Pulmonary artery endothelial cell (primary cell): ENCODE measurements at regions not wholly inside any gene's neighbourhood (a gene's known extent, or its start where the extent isn't known, plus 50 kb on each side); places are given as distances from the start of the nearest gene placed in this dataset.

ENCODE experiments used
- DNase-seq: peaks from one replicate; pipeline ENCODE4 v3.0.0-alpha.2; 2011; ENCODE audit warnings: low read depth, low spot score

DNA sequence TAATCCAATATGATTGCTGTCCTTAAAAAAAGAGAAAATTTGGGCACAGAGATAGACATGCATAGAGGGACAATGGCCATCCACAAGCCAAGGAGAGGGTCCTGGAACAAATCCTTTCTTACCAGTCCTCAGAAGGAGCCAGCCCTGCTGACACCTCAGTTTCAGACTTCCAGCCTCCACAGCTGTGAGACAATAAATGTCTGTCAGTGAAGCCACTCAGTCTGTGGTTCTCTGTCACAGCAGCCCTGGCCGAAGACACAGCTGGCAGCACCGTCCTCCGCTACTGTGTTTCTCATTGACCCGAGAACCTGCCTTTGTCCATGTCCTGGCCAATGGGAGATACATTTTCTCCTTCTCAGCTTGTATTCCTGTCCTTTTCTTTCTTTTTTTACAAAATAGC is 207.9 kb downstream of the TM9SF2 start:
- DNase-seq: no peak

DNA sequence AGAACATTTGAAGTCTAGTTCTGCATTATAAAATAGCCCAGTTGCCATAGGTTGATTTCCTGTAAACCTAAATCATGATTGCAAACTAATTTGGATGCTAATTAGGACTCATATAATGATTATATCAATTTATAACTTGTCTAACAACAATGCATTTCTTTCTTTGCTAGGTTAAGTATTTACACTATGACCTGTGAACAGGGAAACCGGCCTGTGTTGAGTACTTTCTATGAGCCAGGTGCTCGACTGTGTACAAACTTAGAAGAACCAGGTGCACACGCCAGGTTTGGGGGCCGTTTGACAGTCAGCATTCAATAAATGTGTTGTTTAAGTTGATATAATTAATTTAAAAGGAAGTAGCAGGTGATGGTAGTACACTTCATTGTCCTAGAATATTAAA is 203.1 kb downstream of the TM9SF2 start:
- no peak for DNase-seq

DNA sequence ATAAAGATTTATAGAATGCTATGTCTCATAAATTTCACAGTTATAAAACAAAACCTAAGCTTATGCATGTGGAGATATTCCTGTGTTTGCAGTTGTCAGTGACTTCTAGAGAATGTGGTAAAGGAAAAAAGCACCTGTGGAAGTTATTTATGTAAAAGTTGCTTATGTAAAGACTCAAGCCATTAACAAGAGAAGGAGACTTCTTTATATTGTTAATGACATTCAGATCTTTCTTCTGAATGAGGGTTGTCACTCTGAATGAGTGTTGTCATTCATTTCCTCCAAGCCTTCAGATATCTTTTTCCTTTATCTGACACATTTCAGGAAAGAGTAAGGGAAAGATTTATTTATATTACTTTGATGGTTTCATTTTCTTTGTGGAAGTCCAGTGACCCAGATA is 202.6 kb downstream of the TM9SF2 start:
- DNase-seq: no peak

DNA sequence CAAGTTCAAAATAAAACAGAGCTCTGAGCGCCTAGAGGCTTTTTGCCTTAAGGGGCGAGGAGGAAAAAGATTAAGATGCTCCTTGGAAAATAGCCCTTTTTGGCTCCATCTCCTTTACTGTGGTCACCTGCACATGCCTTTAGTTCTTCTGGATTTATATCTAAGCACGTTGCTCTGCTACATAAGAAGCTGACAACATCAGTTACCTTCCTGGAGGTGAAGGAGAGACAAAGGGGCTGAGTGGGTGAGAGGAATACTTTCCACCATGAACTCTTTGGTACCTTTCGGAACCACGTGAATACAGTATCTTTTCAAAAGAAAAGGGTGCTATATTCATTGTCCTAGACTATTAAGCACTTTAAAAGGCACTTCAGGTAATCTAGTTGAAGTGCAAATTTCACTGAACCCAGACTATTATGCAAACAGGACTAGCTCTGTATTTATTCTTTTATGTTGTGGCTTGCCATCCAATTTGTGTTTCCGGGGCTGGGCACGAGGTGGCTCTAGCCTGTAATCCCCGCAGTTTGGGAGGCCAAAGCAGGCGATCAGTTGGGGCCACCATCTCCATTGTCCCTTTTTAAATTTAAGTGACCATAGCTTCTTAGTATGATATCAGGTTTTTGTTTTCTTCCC is 201.5 kb downstream of the TM9SF2 start:
- DNase-seq: no peak

DNA sequence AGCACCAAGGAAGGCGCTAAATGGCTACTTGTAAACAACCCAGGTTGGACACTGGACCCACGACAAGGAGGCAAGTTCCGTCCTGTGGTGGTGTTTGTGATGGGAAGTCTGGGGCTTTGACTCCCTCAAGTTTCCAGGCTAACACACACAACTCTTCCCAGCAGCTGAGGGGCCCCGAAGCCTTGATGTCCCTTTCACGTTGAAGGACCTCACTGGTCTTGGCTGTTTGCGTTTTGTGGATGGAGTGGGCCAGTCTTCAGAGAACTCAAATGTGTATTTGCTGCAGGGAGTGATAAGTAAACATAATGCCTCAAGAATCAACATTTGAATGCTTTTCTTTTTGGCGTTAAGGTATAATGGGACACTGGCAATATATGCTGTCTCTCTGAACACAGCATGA is 199.2 kb downstream of the TM9SF2 start:
- DNase-seq: no peak

DNA sequence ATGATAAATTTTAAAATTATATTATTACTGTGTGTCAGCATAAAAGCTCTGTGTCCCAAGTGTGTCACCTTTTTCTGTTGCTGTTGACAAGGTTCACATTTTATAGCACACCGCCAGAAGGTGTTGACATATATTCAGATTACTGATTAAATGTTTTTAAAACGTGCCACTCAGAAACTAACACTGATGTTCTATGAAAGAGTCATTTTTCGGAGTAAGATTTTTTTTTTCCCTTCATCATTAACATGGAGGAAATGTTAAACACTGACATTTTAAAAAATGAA is 197.5 kb downstream of the TM9SF2 start:
- no peak for DNase-seq

DNA sequence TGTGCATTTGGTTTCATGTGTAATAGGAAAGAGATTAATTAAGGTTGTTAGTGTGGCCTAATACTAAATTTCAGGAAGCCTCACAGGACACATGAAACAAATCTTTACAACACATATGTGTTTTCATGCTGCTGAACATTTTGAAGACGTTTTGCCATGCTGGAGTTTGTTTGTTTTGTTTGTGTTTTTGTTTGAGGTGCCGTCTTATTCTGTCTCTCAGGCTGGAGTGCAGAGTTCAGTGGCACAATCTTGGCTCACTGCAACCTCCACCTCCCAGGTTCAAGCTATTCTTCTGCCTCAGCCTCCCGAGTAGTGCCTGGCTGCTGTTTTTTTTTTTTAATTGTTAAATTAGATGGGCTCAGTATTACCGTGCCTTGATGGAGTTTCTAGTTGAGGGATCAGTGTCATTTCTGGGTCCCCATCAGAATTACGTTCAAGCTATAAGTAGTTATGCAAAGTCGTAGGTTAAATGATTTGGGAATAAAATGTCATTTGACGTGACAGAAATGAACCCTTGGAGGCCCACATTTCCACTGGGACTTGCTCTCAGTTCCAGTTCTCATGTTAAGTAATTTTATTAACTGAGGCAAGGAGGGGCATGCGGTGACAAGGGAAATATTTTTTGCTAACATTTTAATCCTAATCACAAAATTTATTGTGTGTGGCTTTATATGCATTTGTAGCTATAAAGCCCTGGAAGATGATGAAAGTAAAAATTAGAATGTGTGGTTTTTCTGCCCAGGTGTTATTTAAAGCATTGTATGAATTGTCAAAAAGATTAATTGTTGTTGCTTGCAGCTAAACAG is 196.9 kb downstream of the TM9SF2 start:
- DNase-seq: no peak

DNA sequence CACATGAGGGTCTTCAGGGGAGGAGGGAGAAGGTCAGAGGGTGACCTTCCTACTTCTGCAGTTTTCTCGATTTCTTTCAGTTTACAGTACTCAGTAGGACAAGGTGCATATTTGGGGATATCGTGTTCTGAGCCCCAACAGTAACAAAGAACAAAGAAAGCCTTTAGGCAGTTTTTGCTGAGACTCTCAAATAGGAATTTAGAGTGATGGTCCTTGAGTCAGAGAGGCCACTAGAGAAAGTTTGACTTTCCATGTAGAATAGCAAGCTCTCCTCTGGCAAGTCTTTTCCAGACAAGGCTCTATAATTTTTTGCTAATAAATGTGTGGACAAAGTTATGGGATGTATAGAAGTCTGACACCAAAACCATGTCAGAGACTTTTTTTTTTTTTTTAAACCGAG is 194.6 kb downstream of the TM9SF2 start:
- DNase-seq: no peak

DNA sequence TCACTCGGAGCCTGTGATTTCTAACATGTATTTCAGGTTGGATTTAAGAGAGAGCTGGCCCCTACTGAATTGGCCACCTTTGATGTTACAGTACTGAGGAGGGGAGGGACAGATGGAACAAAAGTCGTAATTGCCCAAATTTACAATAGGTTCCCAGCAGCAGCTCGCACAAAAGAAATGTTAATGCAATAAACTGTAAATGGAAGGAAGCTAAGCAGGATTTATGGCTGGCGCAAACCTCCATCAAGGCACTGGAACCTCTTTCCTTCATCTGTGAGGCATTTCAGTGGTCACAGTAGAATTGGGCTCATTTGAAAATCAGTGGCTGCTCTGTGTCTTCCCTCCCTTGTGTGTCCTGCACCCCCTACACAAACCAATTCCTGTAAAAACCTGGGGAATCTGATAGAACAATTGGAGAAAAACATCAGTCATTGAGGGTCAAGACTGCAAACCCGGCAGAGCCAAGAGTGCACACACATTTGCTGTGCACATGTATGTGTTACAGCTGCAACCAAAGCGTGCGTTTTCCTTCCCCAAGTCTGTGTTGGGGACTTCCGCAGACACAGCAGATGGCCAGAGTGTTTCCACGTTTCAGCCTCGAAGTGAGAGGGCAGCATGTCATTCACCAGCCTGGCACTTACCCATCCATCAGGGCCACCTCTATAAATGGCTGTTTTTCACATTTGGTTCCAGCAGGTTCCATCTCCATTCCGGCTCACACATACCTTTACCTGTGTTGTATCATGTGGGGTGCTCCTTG is 192.8 kb downstream of the TM9SF2 start:
- DNase-seq: no peak

DNA sequence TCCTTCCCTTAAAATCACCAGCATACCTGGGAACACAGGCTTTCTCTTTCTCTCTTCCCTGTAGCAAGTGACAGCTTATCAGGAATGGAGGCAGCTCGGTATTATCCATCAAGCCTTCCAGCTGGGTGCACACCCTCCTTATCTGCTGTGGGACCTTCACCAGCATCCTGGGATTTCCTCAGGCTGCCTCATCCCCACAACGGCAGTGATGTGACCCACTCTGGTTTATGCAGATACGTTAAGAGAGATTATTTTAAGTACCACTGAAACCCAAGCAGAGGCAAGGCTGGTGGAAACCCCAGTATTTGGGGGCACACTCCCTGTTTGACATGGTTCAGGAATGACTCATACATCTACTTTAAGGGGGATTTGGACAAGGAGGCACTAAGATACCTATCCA is 192.1 kb downstream of the TM9SF2 start:
- DNase-seq: no peak

DNA sequence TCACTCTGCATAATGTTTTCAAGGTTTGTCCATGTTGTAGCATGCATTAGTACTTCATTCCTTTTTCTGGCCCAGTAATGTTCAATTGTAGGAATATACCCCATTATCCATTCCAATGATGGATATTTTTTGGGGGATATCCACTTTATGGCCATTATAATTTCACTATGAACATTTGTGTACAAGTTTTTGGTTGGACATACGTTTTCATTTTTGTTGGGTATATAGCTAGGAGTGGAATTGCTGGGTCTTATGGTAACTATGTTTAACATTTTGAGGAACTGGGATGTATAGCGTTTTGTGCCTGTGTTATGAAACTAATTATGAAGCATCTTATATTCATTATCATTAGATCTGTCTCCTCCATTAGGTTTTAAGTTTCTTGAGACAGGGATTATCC is 191.6 kb downstream of the TM9SF2 start:
- DNase-seq: no peak

DNA sequence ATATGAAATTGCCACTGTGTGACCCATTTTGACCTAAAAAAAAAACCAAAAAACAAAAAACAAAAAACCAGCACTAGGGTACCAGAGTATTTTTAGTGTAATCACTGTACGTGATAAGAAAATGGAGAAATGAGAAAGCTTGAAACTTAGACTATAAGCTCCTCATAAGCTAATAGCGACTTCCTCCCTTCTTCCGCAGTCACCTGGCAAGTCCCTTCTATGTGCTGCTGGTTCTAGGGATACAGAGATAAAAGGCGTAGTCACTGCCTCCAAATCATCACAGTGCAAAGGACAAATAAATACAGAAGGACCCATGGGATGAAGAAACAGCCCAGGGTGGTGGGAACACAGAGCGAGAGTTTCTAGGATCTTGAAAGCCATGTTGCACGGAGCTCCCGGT is 190.3 kb downstream of the TM9SF2 start:
- no peak for DNase-seq

DNA sequence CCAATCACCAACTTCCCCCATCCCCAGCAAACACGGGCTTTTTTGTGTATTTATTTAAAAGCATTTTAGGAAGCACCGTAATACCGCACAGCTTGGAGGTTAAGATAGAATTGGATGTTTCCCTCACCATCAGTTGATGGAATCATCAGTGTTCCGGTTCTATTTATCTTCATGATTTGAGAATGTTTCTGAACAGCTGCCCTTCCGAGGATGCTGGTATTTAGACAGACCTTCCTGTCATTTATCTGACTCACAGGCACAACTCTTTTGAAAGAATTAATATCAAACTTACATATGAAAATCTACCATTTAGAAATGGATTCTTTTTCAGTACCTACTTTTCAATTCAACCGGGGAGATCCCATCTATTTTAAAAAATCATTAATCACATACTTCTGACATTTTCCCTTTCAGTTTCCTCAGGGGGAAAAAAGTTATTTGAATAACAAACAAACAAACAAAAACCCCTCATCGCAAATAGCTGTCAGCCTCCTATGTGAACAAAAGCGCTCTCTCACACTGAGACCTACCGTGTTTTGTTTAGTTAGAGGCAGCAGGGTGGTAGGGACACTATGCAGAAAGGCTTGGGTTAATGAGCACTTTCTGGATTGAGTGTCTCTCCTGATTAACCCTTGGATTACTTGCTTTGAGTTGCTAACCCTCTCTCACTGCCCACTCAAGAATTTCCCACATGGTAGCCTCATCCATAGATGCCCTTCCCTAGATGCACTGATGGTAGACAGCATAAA is 189.3 kb downstream of the TM9SF2 start:
- no peak for DNase-seq

DNA sequence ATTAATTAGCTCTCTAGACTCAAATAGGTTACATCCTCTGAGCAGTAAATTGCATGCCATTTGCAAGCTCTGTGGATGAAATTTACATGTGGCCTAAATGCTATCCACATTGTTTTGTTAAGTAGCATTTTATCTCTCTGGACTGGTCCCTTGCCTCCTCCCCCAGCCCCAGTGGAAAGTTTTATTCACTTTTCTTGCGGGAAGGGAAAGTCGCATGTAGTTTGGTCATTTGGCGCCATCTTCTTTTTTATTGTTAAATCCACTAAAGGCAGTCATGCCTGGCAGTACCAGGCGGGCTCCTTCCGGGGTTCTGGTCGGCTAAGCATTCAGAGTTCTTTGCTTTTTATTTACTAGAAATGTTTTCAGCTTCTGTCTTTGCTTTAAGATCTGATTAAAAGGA is 188.7 kb downstream of the TM9SF2 start:
- DNase-seq: no peak

DNA sequence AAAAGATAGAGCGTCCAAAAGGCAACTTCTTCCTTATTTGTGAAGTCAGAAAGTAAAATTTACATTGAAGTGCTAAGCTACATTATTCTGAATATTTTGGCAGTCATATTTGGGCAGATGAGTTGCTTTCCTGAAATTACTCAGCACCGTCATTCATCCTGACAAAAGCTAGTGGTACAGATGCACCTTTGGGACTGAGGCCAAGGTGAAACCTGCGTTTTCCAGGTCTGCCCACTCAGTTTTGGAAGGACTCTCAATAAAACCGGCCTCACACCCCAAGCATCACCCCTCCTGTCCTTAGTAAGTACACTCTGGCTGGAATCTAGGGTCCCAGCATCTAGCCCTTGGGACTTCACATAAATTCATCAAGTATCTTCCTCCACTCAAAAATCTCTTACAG is 187.5 kb downstream of the TM9SF2 start:
- DNase-seq: no peak

DNA sequence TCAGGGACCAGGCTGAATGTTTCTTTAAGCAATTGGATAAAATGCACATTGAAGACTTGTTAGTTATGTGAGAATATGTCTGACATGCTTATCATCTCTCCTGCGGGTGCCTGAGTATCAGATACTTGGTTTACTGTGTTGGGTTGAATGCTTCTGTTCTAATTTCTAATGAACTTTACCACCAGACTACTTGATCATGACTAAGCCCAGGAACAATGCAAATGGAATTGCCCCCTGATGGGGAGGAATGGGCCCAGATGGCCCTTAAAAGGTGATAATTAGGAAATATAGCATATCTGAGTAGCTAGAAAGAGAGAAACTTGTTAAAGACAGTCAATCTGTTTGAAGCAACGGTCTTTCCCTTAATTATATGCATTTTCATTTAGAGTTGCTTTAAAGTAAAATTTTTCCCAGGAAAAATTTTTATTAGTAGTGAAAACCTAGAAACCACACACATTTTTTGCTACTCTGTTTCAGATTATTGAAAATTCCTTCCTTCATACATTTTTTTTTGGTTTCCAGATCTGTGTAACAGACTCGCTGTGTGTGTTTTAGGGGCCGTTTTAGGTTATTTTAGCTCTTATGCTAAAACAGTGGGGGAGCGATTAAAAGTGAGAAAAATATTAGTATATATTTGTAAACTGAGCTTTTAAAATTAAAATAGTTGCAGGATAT is 186.6 kb downstream of the TM9SF2 start:
- no peak for DNase-seq

DNA sequence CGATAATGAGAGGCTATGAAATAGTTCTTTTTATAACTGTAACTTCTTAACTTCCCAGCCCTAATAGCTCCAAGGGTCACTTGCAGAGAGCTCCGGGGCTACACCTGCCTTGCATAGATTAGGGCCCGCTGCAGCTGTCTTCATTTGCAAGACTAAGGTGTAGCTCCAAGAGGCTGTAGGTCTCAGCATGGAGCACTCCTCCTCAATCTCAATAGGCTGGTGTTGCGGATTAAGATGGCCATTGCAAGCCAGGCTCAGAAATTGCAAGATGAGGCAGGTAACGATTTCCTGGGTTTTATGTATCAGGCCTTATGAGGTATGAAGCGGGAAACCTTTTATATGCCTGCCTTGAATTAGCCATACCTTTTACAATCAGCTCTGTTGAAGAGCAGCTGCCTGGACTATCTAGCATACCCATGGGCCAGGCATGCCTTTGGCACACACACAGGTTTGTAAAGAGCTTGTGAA is 185.7 kb downstream of the TM9SF2 start:
- no peak for DNase-seq

DNA sequence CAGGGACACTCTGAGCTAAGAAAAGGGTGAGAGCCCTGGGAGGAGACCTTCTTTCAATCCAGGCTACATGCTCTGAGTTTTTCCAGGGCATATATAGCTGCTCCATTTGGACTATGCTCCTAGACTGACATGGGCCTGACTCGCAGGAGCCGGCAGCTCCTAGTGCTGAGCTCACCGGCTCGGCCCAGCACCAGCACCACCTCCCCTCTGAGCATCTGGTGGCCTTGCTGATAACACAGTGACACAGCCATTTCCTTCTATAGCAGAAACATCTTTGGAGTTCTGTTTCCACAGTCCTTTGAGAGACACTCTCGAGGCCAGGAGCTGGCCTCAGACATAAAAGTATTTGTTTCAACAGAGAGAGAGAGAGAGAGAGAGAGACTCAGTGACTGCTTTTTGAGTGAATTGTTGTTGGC is 184.9 kb downstream of the TM9SF2 start:
- no peak for DNase-seq

DNA sequence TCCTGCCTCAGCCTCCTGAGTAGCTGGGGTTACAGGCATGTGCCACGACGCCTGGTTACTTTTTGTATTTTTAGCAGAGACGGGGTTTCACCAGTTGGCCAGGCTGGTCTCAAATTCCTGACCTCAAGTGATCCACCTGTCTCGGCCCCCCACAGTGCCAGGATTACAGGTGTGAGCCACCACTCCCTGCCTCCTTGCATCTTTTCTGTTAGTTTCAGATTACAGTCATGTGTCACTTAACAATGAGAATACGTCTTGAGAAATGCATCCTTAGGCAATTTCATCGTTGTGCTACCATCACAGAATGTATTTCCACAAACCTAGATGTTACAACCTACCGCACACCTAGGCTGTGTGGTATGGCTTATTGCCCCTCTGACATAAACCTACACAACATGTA is 180.4 kb downstream of the TM9SF2 start:
- DNase-seq: no peak

DNA sequence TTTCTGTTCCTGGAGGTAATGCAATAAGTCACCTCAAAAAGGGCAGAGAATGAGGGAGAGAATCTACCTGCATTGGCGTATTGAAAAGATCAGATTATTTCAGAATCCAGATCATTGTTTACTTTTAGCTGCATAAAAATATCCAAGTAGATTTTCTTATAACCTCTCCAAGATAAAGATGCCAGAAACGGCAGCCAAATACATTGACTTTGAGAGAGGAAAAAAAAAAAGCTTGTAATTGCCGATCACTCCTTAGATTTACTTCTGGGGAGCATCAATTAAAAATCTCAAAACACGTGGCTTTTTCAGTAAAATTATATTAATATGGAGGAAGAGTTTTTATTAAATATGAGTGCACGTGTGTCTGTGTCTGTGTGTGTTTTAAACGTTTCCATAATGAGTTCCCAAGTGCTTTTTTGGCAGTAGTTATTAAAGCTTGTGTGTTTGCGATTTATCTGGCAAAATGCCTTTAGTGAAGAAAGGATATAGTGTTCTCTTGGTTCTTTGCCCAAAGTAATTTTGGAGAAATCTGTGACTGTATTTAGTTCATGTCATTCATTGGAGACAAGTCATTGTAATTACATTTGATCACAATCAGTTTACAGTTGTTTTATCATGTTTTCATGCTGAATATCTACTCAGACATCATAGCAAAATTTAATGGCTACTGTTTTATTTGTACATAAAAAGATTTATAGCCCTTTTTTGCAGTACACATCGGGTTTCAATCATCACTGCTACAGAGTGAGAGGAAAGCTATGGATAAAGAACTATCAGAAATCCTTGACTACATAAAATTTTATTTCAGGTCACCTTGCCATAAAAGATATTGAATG is 176.1 kb downstream of the TM9SF2 start:
- no peak for DNase-seq

DNA sequence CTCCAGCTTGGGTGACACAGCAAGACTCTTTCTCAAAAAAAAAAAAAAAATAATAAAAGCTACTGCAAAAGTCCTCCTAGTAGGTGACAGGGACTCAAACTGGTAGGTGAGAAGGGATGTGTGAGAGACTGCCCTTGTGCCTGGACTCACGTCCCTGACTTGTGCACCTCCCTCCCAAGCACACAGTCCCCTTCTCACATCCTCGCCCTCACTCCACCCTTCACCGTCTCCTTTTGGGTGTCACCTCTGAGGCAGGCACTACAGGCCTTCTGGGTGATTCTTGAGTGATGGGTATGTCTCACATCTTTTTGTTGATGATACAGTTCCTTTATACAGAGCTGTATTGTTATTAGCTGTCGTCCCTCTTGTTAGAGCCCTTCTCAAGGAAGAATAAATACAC is 170.5 kb downstream of the TM9SF2 start:
- DNase-seq: no peak
